ENCODE measurements at regions not wholly inside any gene's neighbourhood (a gene's known extent, or its start where the extent isn't known, plus 50 kb on each side); places are given as distances from the start of the nearest gene placed in this dataset.

GRCh38 chr6:156345700-156346099, 431.5 kb upstream of the ARID1B start:
- TF ChIP-seq CTCF (IDR thresholded peaks at IDR 0.05) = no peak
- TF ChIP-seq POLR2A (IDR thresholded peaks at IDR 0.05) = no peak
